ENCODE measurements at regions not wholly inside any gene's neighbourhood (a gene's known extent, or its start where the extent isn't known, plus 50 kb on each side); places are given as distances from the start of the nearest gene placed in this dataset.

DNA sequence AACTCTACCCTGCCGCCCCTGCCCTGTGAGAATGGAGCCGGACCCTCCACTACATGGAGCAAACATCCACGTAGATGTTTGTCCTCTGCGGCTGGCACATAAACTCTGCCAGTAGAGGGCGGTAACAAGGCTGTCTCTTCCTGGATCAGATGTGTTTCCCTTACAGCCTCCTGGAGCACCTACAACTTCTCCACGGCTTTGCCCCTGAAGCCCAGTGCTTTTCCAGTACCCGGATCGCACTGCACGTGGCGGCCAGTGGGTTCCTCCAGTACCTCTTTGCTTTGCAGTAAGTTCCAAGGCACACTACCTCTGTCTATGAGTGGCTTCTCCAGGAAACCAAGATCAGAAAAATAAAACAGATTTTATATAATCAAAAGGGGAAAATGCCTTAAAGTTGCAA lies 651.3 kb downstream of the DCDC2C start:
- no peaks in the 10 kb centered on the region for H3K9me3 ChIP-seq (ENCODE audit: insufficient read depth, low read depth)
- H2AFZ ChIP-seq, result no peak overlapping the region
- no peaks in the 10 kb centered on the region for H3F3A ChIP-seq (ENCODE audit: insufficient read depth, low read depth)
- no peak overlapping the region for H3K4me3 ChIP-seq
- POLR2A ChIA-PET (ENCODE audit: unreplicated experiment), result no interaction called here
- H3K4me1 ChIP-seq (replicated peaks; ENCODE audit: insufficient read depth), result no peaks in the 10 kb centered on the region
- H3K27me3 ChIP-seq (ENCODE audit: insufficient read depth, low read depth), result peaks cover 7% of the 10 kb centered on the region; the same call in 1 of the 2 replicates
- H4K20me1 ChIP-seq (ENCODE audit: insufficient read depth), result no peaks in the 10 kb centered on the region
- H3K36me3 ChIP-seq (ENCODE audit: low read depth), result no peaks in the 10 kb centered on the region
- TF ChIP-seq EZH2 (IDR thresholded peaks at IDR 0.05; ENCODE audit: low read depth), result no peak
- TF ChIP-seq, protein P1, sequence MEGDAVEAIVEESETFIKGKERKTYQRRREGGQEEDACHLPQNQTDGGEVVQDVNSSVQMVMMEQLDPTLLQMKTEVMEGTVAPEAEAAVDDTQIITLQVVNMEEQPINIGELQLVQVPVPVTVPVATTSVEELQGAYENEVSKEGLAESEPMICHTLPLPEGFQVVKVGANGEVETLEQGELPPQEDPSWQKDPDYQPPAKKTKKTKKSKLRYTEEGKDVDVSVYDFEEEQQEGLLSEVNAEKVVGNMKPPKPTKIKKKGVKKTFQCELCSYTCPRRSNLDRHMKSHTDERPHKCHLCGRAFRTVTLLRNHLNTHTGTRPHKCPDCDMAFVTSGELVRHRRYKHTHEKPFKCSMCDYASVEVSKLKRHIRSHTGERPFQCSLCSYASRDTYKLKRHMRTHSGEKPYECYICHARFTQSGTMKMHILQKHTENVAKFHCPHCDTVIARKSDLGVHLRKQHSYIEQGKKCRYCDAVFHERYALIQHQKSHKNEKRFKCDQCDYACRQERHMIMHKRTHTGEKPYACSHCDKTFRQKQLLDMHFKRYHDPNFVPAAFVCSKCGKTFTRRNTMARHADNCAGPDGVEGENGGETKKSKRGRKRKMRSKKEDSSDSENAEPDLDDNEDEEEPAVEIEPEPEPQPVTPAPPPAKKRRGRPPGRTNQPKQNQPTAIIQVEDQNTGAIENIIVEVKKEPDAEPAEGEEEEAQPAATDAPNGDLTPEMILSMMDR (conservative IDR thresholded peaks at IDR 0.05), result peak; percentile 71
- no peak overlapping the region for H3K27ac ChIP-seq
- no TSS peak for BruUV-seq (replicated peaks)
- H3K4me2 ChIP-seq, result no peak overlapping the region
- H3K9me2 ChIP-seq (ENCODE audit: insufficient read depth), result no peaks in the 10 kb centered on the region
- intact Hi-C loops (cut with micrococcal nuclease; ENCODE audit: unreplicated experiment), result no loop called here
- CTCF ChIA-PET, result no interaction called here
- no peaks in the 10 kb centered on the region for H3K79me2 ChIP-seq (ENCODE audit: low read depth)
- DNase-seq, result peak in 1 of 2 experiments; percentile 18

DNA sequence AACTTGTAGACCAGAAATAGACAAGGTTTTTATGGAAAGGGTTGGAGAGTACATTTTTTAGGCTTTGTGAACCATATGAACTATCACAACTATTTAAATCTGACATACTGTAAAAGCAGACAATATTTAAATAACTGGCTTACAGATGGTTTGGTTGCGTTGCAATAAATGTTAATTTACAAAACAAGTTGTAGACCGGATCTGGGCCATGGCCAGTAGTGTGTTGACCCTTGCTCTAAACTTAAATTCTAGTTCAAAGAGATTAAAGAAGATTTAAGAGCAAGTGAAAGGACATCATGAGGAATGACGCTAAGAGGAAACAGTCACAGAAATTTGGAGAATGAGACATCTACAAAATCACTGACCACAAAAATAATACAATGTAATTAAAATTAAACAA lies 652.7 kb downstream of the DCDC2C start:
- CTCF ChIA-PET, result no interaction called here
- Histone ChIP-seq H3K4me3 (no peak overlapping the region), H3K9me3 (ENCODE audit: insufficient read depth, low read depth) (no peaks in the 10 kb centered on the region), H3K27me3 (ENCODE audit: insufficient read depth, low read depth) (no peaks in the 10 kb centered on the region), H3K4me2 (no peak overlapping the region), H3F3A (ENCODE audit: insufficient read depth, low read depth) (no peaks in the 10 kb centered on the region), H4K20me1 (ENCODE audit: insufficient read depth) (no peaks in the 10 kb centered on the region), H3K79me2 (ENCODE audit: low read depth) (no peaks in the 10 kb centered on the region), H3K36me3 (ENCODE audit: low read depth) (no peaks in the 10 kb centered on the region), H3K27ac (no peak overlapping the region), H3K9me2 (ENCODE audit: insufficient read depth) (no peaks in the 10 kb centered on the region), H2AFZ (no peak overlapping the region), H3K4me1 (replicated peaks; ENCODE audit: insufficient read depth) (no peaks in the 10 kb centered on the region)
- POLR2A ChIA-PET (ENCODE audit: unreplicated experiment), result no interaction called here
- intact Hi-C loops (cut with micrococcal nuclease; ENCODE audit: unreplicated experiment), result no loop called here
- BruUV-seq (replicated peaks), result no TSS peak
- DNase-seq, result no peak
- no peak for TF ChIP-seq EZH2 (IDR thresholded peaks at IDR 0.05; ENCODE audit: low read depth)
- TF ChIP-seq, protein P1 (conservative IDR thresholded peaks at IDR 0.05), result no peak

DNA sequence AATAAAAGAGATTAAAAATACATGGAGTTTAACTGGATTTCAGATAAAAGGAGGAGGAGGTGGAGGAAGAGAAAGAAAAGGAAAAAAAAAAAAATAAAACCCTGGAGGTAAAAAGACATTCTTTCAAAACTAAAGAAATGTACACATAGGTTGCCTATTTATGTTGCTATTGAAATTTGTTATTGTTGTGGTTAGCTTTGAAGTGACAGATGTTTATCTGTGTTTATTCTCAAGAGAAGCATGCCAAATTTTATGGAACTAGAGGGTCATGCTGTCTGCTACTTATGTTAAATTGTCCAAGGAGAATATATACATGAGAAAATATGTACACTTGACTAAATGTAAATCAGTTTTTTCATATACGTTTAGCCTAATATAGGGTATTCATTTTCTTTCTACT lies 653.2 kb downstream of the DCDC2C start:
- Histone ChIP-seq H3K9me3 (ENCODE audit: insufficient read depth, low read depth) (no peaks in the 10 kb centered on the region), H3K27ac (no peak overlapping the region), H3K79me2 (ENCODE audit: low read depth) (no peaks in the 10 kb centered on the region), H3K27me3 (ENCODE audit: insufficient read depth, low read depth) (no peaks in the 10 kb centered on the region), H3K9me2 (ENCODE audit: insufficient read depth) (no peaks in the 10 kb centered on the region), H3F3A (ENCODE audit: insufficient read depth, low read depth) (no peaks in the 10 kb centered on the region), H3K4me2 (no peak overlapping the region), H4K20me1 (ENCODE audit: insufficient read depth) (no peaks in the 10 kb centered on the region), H2AFZ (no peak overlapping the region), H3K4me1 (replicated peaks; ENCODE audit: insufficient read depth) (no peaks in the 10 kb centered on the region), H3K4me3 (no peak overlapping the region), H3K36me3 (ENCODE audit: low read depth) (no peaks in the 10 kb centered on the region)
- ChIA-PET POLR2A (ENCODE audit: unreplicated experiment) (no interaction called here), CTCF (no interaction called here)
- intact Hi-C loops (cut with micrococcal nuclease; ENCODE audit: unreplicated experiment), result no loop called here
- no peak for DNase-seq
- TF ChIP-seq, protein P1 (conservative IDR thresholded peaks at IDR 0.05), result no peak
- TF ChIP-seq EZH2 (IDR thresholded peaks at IDR 0.05; ENCODE audit: low read depth), result no peak
- BruUV-seq (replicated peaks), result no TSS peak
